GM12878 (cell line): ENCODE measurements at regions not wholly inside any gene's neighbourhood (a gene's known extent, or its start where the extent isn't known, plus 50 kb on each side); places are given as distances from the start of the nearest gene placed in this dataset.

Experiments
- ATAC-seq: fragments of 200-7000 bp; cut with Tn5 transposase; 3 replicates; pipeline ENCODE4 v1.9.1; 2020; ENCODE audit warnings: mild to moderate bottlenecking, moderate library complexity
- BruUV-seq: library from RNA; stranded (reverse); fragments of 400-500 nt; replicated peaks from 2 replicates; lab custom pipeline; 2021; lab: Mats Ljungman, UMichigan
- CTCF ChIA-PET: fragments of 300-600 bp; sonication (Branson Sonifier 250); formaldehyde crosslinking; extraction: SDS; loops from one replicate; lab custom pipeline; 2021; ENCODE audit warnings: inconsistent platforms; lab: Yijun Ruan, JAX
- POLR2A ChIA-PET: fragments of 350-600 bp; formaldehyde crosslinking; extraction: SDS; loops from one replicate; lab custom pipeline; 2021; ENCODE audit warnings: inconsistent platforms; lab: Charles Lee
- RAD21 ChIA-PET: fragments of 300-600 bp; sonication (Branson Sonifier 250); formaldehyde crosslinking; loops from one replicate; lab custom pipeline; 2023; ENCODE audit warnings: antibody characterized with exemption; ENCODE audit not compliant: unreplicated experiment; lab: Charles Lee
- SMC1A ChIA-PET: fragments of 300-600 bp; sonication (Branson Sonifier 250); formaldehyde crosslinking; loops from one replicate; lab custom pipeline; 2023; ENCODE audit not compliant: unreplicated experiment, uncharacterized antibody; lab: Charles Lee
- DNase-seq: peaks from one replicate; pipeline ENCODE4 v3.0.0-alpha.2; 2011; ENCODE audit warnings: low read depth, low spot score
- FAIRE-seq: peaks from 3 replicates; lab custom pipeline; 2011; peaks lifted over from hg19 to GRCh38; lab: Jason Lieb, UNC
- H2AFZ ChIP-seq: 2 replicates; pipeline ENCODE4 v1.6.0; 2011; ENCODE audit warnings: low read depth, low read length, control low read depth; ENCODE audit not compliant: control insufficient read depth
- H3K27ac ChIP-seq: 2 replicates; pipeline ENCODE4 v1.5.1; 2011; ENCODE audit warnings: control low read depth; ENCODE audit not compliant: control insufficient read depth, insufficient read depth
- H3K27me3 ChIP-seq, 2 experiments: replicated peaks in 1 of 2; 2 replicates each; pipeline versions ENCODE4 v1.6.0 to v1.6.1; 2011; ENCODE audit warnings: low read length in 1 of 2; ENCODE audit not compliant: control insufficient read depth in 2 of 2, insufficient read depth in 2 of 2
- H3K36me3 ChIP-seq, 2 experiments: 2 replicates each; pipeline ENCODE4 v1.5.1; 2011; ENCODE audit warnings: low read length in 1 of 2; ENCODE audit not compliant: control insufficient read depth in 2 of 2, insufficient read depth in 2 of 2
- H3K4me1 ChIP-seq: 2 replicates; pipeline ENCODE4 v1.6.1; 2011; ENCODE audit warnings: mild to moderate bottlenecking, low read length, moderate library complexity, mixed read lengths; ENCODE audit not compliant: control insufficient read depth, insufficient read depth
- H3K4me2 ChIP-seq: 2 replicates; pipeline ENCODE4 v1.6.0; 2011; ENCODE audit warnings: control low read depth; ENCODE audit not compliant: control insufficient read depth, insufficient read depth
- H3K4me3 ChIP-seq: fragments of 200-600 bp; sonication (generic); 2 replicates; pipeline ENCODE4 v1.5.1; 2016
- H3K79me2 ChIP-seq: 2 replicates; pipeline ENCODE4 v1.6.0; 2011; ENCODE audit warnings: low read length; ENCODE audit not compliant: control insufficient read depth, insufficient read depth
- H3K9ac ChIP-seq: 2 replicates; pipeline ENCODE4 v1.8.0; 2011; ENCODE audit warnings: low read length, control low read depth, mixed read lengths; ENCODE audit not compliant: control insufficient read depth, insufficient read depth
- H3K9me3 ChIP-seq: replicated peaks from 3 replicates; pipeline ENCODE4 v1.5.1; 2011; ENCODE audit warnings: mild to moderate bottlenecking, low read length; ENCODE audit not compliant: control insufficient read depth, insufficient read depth
- H4K20me1 ChIP-seq: 2 replicates; pipeline ENCODE4 v1.6.0; 2011; ENCODE audit not compliant: control insufficient read depth, insufficient read depth
- IRF5 ChIP-seq: fragments of 450-650 bp; IDR thresholded peaks from 2 replicates; pipeline ENCODE4 v1.6.1; 2017; ENCODE audit warnings: borderline replicate concordance
- JUND ChIP-seq: IDR thresholded peaks from 2 replicates; pipeline ENCODE4 v1.6.1; 2012; ENCODE audit warnings: low read depth, mild to moderate bottlenecking, low read length, improper control_type of control experiment, moderate library complexity
- KDM1A ChIP-seq: fragments of 200-600 bp; sonication (generic); IDR thresholded peaks from 2 replicates; pipeline ENCODE4 v1.6.1; 2016; ENCODE audit warnings: borderline replicate concordance
- POLR2AphosphoS5 ChIP-seq: IDR thresholded peaks from 2 replicates; pipeline ENCODE4 v1.6.1; 2011; ENCODE audit warnings: mild to moderate bottlenecking, low read length, inconsistent platforms
- SIX5 ChIP-seq: IDR thresholded peaks from 2 replicates; pipeline ENCODE4 v1.6.1; 2011; ENCODE audit warnings: mild to moderate bottlenecking, low read depth, low read length, moderate library complexity; ENCODE audit not compliant: severe bottlenecking
- SMC3 ChIP-seq: IDR thresholded peaks from 2 replicates; pipeline ENCODE4 v1.6.1; 2011; ENCODE audit warnings: low read length, improper control_type of control experiment, borderline replicate concordance
- STAT1 ChIP-seq: fragments of 450-650 bp; conservative IDR thresholded peaks from 2 replicates; pipeline ENCODE4 v1.6.1; 2014; ENCODE audit warnings: antibody characterized with exemption, mild to moderate bottlenecking
- YY1 ChIP-seq: IDR thresholded peaks from 2 replicates; pipeline ENCODE4 v1.6.1; 2011; ENCODE audit warnings: low read depth, mild to moderate bottlenecking, low read length
- ZNF622 ChIP-seq: fragments of 450-650 bp; IDR thresholded peaks from 2 replicates; pipeline ENCODE4 v1.6.1; 2017; ENCODE audit warnings: mild to moderate bottlenecking, inconsistent platforms
- WGBS: methylation state at CpG from one replicate; pipeline ENCODE4 v1.1.6; 2016; ENCODE audit warnings: low lambda C conversion rate; ENCODE audit not compliant: insufficient replicate concordance, insufficient coverage; ENCODE audit errors: missing lambda C conversion rate; 5-methylcytosine and 5-hydroxymethylcytosine counted together
- in situ Hi-C: fragments of 300-500 bp; cut with MboI; formaldehyde crosslinking; loops from 9 replicates; pipeline ENCODE4 v1.14.3; 2018; ENCODE audit warnings: mixed read lengths
- intact Hi-C: fragments of 100-400 bp; cut with micrococcal nuclease; formaldehyde crosslinking; loops from one replicate; pipeline ENCODE4 v1.14.2; 2022; ENCODE audit not compliant: unreplicated experiment
- TF ChIP-seq, protein P1 (sequence below): fragments of 450-650 bp; IDR thresholded peaks from 2 replicates; pipeline ENCODE4 v1.6.1; 2018; ENCODE audit warnings: mild to moderate bottlenecking, low read depth, moderate library complexity; ENCODE audit not compliant: partially characterized antibody

DNA sequence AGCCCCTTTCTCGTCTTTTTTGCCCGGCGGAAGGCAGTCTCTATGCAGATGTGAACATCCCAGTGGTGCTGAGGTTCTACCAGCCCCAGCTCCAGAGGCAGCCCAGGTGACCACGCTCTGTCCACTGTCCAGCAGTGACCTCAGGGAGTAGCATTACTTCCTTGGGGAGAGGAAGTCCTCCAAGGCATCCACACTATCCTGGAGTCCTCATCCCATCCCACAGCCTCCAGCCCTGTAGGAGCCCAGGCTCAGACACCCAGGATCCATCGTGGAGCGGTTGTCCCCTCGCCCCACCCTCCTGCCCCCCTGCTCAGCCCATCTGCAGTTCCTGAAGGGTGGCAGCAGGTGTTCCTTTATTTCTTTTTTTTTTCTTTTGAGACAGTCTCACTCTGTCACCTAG lies 294.5 kb upstream of the IRX4 start (continued):
- TF ChIP-seq, protein P1, sequence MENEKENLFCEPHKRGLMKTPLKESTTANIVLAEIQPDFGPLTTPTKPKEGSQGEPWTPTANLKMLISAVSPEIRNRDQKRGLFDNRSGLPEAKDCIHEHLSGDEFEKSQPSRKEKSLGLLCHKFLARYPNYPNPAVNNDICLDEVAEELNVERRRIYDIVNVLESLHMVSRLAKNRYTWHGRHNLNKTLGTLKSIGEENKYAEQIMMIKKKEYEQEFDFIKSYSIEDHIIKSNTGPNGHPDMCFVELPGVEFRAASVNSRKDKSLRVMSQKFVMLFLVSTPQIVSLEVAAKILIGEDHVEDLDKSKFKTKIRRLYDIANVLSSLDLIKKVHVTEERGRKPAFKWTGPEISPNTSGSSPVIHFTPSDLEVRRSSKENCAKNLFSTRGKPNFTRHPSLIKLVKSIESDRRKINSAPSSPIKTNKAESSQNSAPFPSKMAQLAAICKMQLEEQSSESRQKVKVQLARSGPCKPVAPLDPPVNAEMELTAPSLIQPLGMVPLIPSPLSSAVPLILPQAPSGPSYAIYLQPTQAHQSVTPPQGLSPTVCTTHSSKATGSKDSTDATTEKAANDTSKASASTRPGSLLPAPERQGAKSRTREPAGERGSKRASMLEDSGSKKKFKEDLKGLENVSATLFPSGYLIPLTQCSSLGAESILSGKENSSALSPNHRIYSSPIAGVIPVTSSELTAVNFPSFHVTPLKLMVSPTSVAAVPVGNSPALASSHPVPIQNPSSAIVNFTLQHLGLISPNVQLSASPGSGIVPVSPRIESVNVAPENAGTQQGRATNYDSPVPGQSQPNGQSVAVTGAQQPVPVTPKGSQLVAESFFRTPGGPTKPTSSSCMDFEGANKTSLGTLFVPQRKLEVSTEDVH: no peak
- TF ChIP-seq SIX5 (no peak), ZNF622 (no peak), IRF5 (no peak)

DNA sequence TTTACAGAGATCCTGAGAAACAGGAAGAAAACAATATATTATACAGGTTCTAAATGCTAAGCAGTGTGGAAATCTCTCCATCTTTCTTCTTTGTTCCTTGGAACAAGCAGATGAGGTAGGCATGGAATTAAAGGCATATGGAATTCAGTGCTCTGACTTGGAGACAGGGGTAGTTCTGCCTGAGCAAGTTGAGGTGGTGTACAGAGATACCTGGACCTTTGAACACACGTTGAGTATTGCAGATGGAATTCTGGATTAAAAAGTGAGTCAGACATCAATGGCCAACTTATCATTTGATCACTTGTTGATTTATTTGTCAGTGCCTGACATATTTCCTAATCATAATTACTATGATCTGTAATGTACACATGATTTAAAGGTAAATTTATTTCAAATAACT lies 293.9 kb upstream of the IRX4 start:
- no peak overlapping the region for H3K9ac ChIP-seq
- ChIA-PET CTCF (no interaction called here), RAD21 (no interaction called here), SMC1A (no interaction called here), POLR2A (no interaction called here)
- H3K4me2 ChIP-seq: no peak overlapping the region
- intact Hi-C loops: no loop called here
- DNase-seq (no peak), FAIRE-seq (no peak), ATAC-seq (no peak)
- H3K9me3 ChIP-seq: no peaks in the 10 kb centered on the region
- 0% methylated on average over 1 of the region's 1 CpG for WGBS
- H4K20me1 ChIP-seq: no peaks in the 10 kb centered on the region
- H3K27me3 ChIP-seq: no peaks in the 10 kb centered on the region
- no peak overlapping the region for H3K27ac ChIP-seq
- no peak overlapping the region for H3K4me3 ChIP-seq
- H3K36me3 ChIP-seq: no peaks in the 10 kb centered on the region
- in situ Hi-C loops: no loop called here
- TF ChIP-seq STAT1: no peak
- no peak for TF ChIP-seq POLR2AphosphoS5
- no peak for TF ChIP-seq KDM1A
- no peak for TF ChIP-seq JUND
- no peak for TF ChIP-seq YY1
- TF ChIP-seq SMC3: no peak
- no TSS peak for BruUV-seq
- no peaks in the 10 kb centered on the region for H3K4me1 ChIP-seq
- no peaks in the 10 kb centered on the region for H3K79me2 ChIP-seq
- no peak overlapping the region for H2AFZ ChIP-seq
